ENCODE measurements at regions not wholly inside any gene's neighbourhood (a gene's known extent, or its start where the extent isn't known, plus 50 kb on each side); places are given as distances from the start of the nearest gene placed in this dataset.
A peak's percentile ranks its signal among the peaks of the same experiment; 100 is the strongest.
"Not testable (repeated sequence)": the region's sequence is repeated elsewhere in the genome, so short reads cannot be mapped to it uniquely, and the experiment has no call there.

DNA sequence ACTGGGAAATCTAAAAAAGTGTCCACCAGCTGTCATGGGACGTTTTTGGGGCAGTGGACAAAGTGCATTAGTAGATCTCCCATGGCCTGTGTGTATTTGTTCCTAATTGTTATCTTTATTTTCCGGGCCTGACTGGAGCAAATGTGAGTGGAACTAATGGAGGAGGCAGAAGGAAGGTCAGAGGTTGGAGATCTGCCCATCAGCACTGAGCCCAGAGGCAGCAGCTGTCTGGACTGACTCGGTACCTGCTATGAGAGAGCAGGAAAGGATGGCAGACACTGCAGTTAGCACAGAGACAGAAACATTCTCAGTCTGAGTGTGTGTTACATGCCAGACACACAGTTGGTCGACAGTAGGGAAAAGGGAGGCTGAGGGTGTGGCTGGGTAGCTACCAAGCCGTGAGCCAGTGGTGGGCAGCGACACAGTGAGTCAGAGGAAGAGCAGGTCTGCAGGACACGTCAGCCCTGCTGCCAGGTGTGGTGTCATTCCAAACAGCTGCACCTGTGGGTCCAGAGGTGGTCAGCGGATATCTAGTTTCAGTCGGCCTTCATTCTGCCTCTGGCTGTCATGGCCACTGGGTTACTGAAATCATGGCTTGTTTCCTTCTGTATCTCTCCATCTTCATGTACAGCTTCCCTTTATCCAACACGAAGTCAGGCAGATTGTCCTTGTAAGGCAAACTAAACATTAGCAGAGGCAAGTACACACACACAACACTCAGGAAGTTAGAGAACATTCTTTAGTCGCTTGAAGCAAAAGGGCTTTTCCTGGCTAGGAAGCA, 196.4 kb downstream of the SPATA31A7 start:
- H3K36me3 ChIP-seq (ENCODE audit: control insufficient read depth in 1 of 2, insufficient read depth in 2 of 2, low read length in 2 of 2); H3K4me3 ChIP-seq (replicated peaks in 1 of 2; ENCODE audit: low read depth in 1 of 2, low read length in 2 of 2); H3K9me3 ChIP-seq (ENCODE audit: control insufficient read depth in 1 of 2, insufficient read depth in 1 of 2, low read depth in 1 of 2, low read length in 2 of 2); H3K4me2 ChIP-seq (ENCODE audit: low read length); H3K9me2 ChIP-seq (ENCODE audit: insufficient read depth); RAD21 ChIA-PET (ENCODE audit: low non-redundant PET in 1 of 2, low total read pairs in 2 of 2, uncharacterized antibody in 2 of 2, unreplicated experiment in 2 of 2); H4K20me1 ChIP-seq (ENCODE audit: insufficient read depth); H3K27me3 ChIP-seq (ENCODE audit: insufficient read depth, low read length); H3K79me2 ChIP-seq (ENCODE audit: insufficient read depth, low read length); POLR2A ChIA-PET; intact Hi-C loops (cut with micrococcal nuclease); CTCF ChIA-PET; H2AFZ ChIP-seq (ENCODE audit: low read depth, low read length, poor library complexity, severe bottlenecking); H3K9ac ChIP-seq (ENCODE audit: low read length); BruUV-seq (replicated peaks); H3K4me1 ChIP-seq (ENCODE audit: control insufficient read depth in 1 of 2, insufficient read depth in 2 of 2, low read length in 2 of 2); H3K27ac ChIP-seq (ENCODE audit: low read depth, low read length); DNase-seq (ENCODE audit: low read depth, low spot score): not testable (repeated sequence)
- ATAC-seq = peak; percentile 88

DNA sequence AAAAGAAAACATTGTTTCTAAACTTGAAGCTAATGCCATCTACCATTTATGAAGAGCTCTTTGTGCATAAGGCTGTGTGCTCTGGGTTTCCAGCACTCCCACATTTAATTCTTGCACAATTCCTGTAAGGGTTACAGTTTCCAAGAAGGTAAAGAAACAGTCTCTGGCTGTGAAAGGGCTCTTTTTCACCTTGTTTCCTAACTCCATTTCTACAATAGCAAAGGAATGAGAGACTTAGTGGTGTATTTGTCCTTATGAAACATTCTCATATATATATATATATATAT, 196.9 kb downstream of the SPATA31A7 start:
- H3K9me2 ChIP-seq (ENCODE audit: insufficient read depth); ATAC-seq; H3K4me1 ChIP-seq (ENCODE audit: control insufficient read depth in 1 of 2, insufficient read depth in 2 of 2, low read length in 2 of 2); H3K4me2 ChIP-seq (ENCODE audit: low read length); CTCF ChIA-PET; H3K4me3 ChIP-seq (replicated peaks in 1 of 2; ENCODE audit: low read depth in 1 of 2, low read length in 2 of 2); POLR2A ChIA-PET; RAD21 ChIA-PET (ENCODE audit: low non-redundant PET in 1 of 2, low total read pairs in 2 of 2, uncharacterized antibody in 2 of 2, unreplicated experiment in 2 of 2); H3K27ac ChIP-seq (ENCODE audit: low read depth, low read length); H3K9me3 ChIP-seq (ENCODE audit: control insufficient read depth in 1 of 2, insufficient read depth in 1 of 2, low read depth in 1 of 2, low read length in 2 of 2); H2AFZ ChIP-seq (ENCODE audit: low read depth, low read length, poor library complexity, severe bottlenecking); H3K79me2 ChIP-seq (ENCODE audit: insufficient read depth, low read length); H4K20me1 ChIP-seq (ENCODE audit: insufficient read depth); H3K9ac ChIP-seq (ENCODE audit: low read length); DNase-seq (ENCODE audit: low read depth, low spot score); H3K36me3 ChIP-seq (ENCODE audit: control insufficient read depth in 1 of 2, insufficient read depth in 2 of 2, low read length in 2 of 2); BruUV-seq (replicated peaks); intact Hi-C loops (cut with micrococcal nuclease); H3K27me3 ChIP-seq (ENCODE audit: insufficient read depth, low read length): not testable (repeated sequence)

DNA sequence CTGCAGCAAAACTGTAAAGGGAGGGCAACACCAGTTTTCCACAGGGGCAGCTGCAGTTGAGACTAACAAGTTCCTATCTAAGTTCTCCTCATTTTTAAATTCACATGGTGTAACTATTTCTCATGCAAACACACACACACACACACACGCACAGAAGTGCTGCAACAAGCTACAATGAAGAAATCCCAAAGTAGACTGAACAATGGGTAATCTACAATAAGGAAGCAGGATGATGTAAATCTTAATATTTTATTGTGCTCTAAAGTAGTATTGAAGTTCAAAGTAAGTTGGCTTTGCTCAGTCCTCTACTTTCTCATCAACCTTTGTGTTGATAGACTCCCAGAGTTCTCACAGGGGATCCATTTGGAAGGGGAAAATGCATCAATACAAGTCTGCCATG, 212.9 kb downstream of the SPATA31A7 start:
- H3K9me2 ChIP-seq (ENCODE audit: insufficient read depth); H3K4me2 ChIP-seq (ENCODE audit: low read length); ATAC-seq; H3K27me3 ChIP-seq (ENCODE audit: insufficient read depth, low read length); H3K36me3 ChIP-seq (ENCODE audit: control insufficient read depth in 1 of 2, insufficient read depth in 2 of 2, low read length in 2 of 2); H3K4me3 ChIP-seq (replicated peaks in 1 of 2; ENCODE audit: low read depth in 1 of 2, low read length in 2 of 2); H3K9ac ChIP-seq (ENCODE audit: low read length); BruUV-seq (replicated peaks); DNase-seq (ENCODE audit: low read depth, low spot score); H3K9me3 ChIP-seq (ENCODE audit: control insufficient read depth in 1 of 2, insufficient read depth in 1 of 2, low read depth in 1 of 2, low read length in 2 of 2); POLR2A ChIA-PET; CTCF ChIA-PET; H3K4me1 ChIP-seq (ENCODE audit: control insufficient read depth in 1 of 2, insufficient read depth in 2 of 2, low read length in 2 of 2); H3K27ac ChIP-seq (ENCODE audit: low read depth, low read length); H2AFZ ChIP-seq (ENCODE audit: low read depth, low read length, poor library complexity, severe bottlenecking); RAD21 ChIA-PET (ENCODE audit: low non-redundant PET in 1 of 2, low total read pairs in 2 of 2, uncharacterized antibody in 2 of 2, unreplicated experiment in 2 of 2); H4K20me1 ChIP-seq (ENCODE audit: insufficient read depth); intact Hi-C loops (cut with micrococcal nuclease); H3K79me2 ChIP-seq (ENCODE audit: insufficient read depth, low read length): not testable (repeated sequence)

DNA sequence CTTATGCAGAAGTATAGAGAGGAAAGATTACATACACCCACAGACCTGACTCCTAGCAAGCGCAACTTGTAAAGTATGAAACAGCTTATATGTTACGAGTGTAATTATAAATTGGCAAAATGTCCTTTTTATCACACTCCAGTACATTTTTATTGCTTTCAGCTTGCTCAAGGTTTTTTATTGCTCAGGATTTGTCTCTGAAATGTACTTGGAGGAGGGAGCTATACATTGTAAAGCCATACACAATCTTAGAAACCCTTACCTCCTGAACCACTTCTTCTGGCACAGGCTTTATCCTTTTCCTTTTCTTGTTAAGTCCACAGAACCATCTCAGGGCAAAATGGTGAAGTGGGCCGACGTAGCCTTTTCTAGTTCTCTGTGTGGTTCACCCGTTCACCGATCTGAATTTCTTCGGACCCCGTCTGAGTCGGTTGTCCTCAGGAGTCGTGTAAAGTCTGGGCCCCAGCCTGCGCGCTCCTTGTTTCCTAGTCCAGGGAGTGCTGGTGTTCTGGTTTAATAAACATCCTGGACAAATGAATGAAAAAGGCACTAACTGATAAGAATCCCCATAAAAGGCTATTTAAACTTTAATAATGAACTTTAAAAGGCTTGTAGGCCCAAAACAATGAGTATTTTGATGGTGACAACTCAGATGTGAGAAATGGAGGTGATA, 222.2 kb downstream of the SPATA31A7 start:
- H3K4me2 ChIP-seq (ENCODE audit: low read length); H3K9me3 ChIP-seq (ENCODE audit: control insufficient read depth in 1 of 2, insufficient read depth in 1 of 2, low read depth in 1 of 2, low read length in 2 of 2); RAD21 ChIA-PET (ENCODE audit: low non-redundant PET in 1 of 2, low total read pairs in 2 of 2, uncharacterized antibody in 2 of 2, unreplicated experiment in 2 of 2); CTCF ChIA-PET; DNase-seq (ENCODE audit: low read depth, low spot score); BruUV-seq (replicated peaks); H4K20me1 ChIP-seq (ENCODE audit: insufficient read depth); H3K9ac ChIP-seq (ENCODE audit: low read length); H3K27me3 ChIP-seq (ENCODE audit: insufficient read depth, low read length); H3K79me2 ChIP-seq (ENCODE audit: insufficient read depth, low read length); intact Hi-C loops (cut with micrococcal nuclease); H3K27ac ChIP-seq (ENCODE audit: low read depth, low read length); ATAC-seq; H2AFZ ChIP-seq (ENCODE audit: low read depth, low read length, poor library complexity, severe bottlenecking); H3K4me1 ChIP-seq (ENCODE audit: control insufficient read depth in 1 of 2, insufficient read depth in 2 of 2, low read length in 2 of 2); H3K4me3 ChIP-seq (replicated peaks in 1 of 2; ENCODE audit: low read depth in 1 of 2, low read length in 2 of 2); POLR2A ChIA-PET; H3K9me2 ChIP-seq (ENCODE audit: insufficient read depth); H3K36me3 ChIP-seq (ENCODE audit: control insufficient read depth in 1 of 2, insufficient read depth in 2 of 2, low read length in 2 of 2): not testable (repeated sequence)
